Loucy (cell line): ENCODE measurements at regions not wholly inside any gene's neighbourhood (a gene's known extent, or its start where the extent isn't known, plus 50 kb on each side); places are given as distances from the start of the nearest gene placed in this dataset.
"Not testable (repeated sequence)": the region's sequence is repeated elsewhere in the genome, so short reads cannot be mapped to it uniquely, and the experiment has no call there.

Experiments
- EZH2phosphoT487 ChIP-seq: fragments of 200-600 bp; IDR thresholded peaks from 2 replicates; pipeline ENCODE4 v1.6.1; 2018; ENCODE audit warnings: antibody characterized with exemption, mild to moderate bottlenecking, moderate library complexity, borderline replicate concordance
- TF ChIP-seq, protein P1 (sequence below): fragments of 200-600 bp; sonication (generic); conservative IDR thresholded peaks from 2 replicates; pipeline ENCODE4 v1.5.1; 2014; ENCODE audit warnings: mild to moderate bottlenecking, antibody characterized with exemption, low read length

GRCh38 chr22:22051032-22051431 lies 68.4 kb upstream of the TOP3B start:
- TF ChIP-seq, protein P1, sequence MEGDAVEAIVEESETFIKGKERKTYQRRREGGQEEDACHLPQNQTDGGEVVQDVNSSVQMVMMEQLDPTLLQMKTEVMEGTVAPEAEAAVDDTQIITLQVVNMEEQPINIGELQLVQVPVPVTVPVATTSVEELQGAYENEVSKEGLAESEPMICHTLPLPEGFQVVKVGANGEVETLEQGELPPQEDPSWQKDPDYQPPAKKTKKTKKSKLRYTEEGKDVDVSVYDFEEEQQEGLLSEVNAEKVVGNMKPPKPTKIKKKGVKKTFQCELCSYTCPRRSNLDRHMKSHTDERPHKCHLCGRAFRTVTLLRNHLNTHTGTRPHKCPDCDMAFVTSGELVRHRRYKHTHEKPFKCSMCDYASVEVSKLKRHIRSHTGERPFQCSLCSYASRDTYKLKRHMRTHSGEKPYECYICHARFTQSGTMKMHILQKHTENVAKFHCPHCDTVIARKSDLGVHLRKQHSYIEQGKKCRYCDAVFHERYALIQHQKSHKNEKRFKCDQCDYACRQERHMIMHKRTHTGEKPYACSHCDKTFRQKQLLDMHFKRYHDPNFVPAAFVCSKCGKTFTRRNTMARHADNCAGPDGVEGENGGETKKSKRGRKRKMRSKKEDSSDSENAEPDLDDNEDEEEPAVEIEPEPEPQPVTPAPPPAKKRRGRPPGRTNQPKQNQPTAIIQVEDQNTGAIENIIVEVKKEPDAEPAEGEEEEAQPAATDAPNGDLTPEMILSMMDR = not testable (repeated sequence)
- TF ChIP-seq EZH2phosphoT487 = not testable (repeated sequence)
